GM12864 (cell line): ENCODE measurements at regions not wholly inside any gene's neighbourhood (a gene's known extent, or its start where the extent isn't known, plus 50 kb on each side); places are given as distances from the start of the nearest gene placed in this dataset.
"Not testable (repeated sequence)": the region's sequence is repeated elsewhere in the genome, so short reads cannot be mapped to it uniquely, and the experiment has no call there.

Experiments
- DNase-seq: peaks from one replicate; pipeline ENCODE4 v3.0.0-alpha.2; 2011; ENCODE audit warnings: low read depth
- H3K4me3 ChIP-seq: 2 replicates; pipeline ENCODE4 v1.5.1; 2011; ENCODE audit warnings: mild to moderate bottlenecking, low read depth, low read length, control low read depth
- CTCF ChIP-seq: IDR thresholded peaks from 2 replicates; pipeline ENCODE4 v1.5.1; 2011; ENCODE audit warnings: low read depth, mild to moderate bottlenecking, moderate library complexity, low read length, control low read depth, inconsistent platforms; ENCODE audit errors: missing control alignments

GRCh38 chrX:107384397-107385105 lies 64.9 kb upstream of the FRMPD3 start:
- TF ChIP-seq CTCF = no peak
- no peak for DNase-seq
- H3K4me3 ChIP-seq = no peak overlapping the region

GRCh38 chrX:107389726-107390125 lies 59.7 kb upstream of the FRMPD3 start:
- no peak for DNase-seq
- no peak for TF ChIP-seq CTCF
- H3K4me3 ChIP-seq = no peak overlapping the region

- DNase-seq, H3K4me3 ChIP-seq: not testable (repeated sequence)
Measured at GRCh38 chrX:107393656-107394055, 55.8 kb upstream of the FRMPD3 start.

- TF ChIP-seq CTCF = no peak
- H3K4me3 ChIP-seq = no peak overlapping the region
- no peak for DNase-seq
Measured at GRCh38 chrX:107396235-107396634, 53.2 kb upstream of the FRMPD3 start.

GRCh38 chrX:107396783-107397182 lies 52.7 kb upstream of the FRMPD3 start:
- no peak overlapping the region for H3K4me3 ChIP-seq
- DNase-seq = no peak
- no peak for TF ChIP-seq CTCF

- peak; percentile 1 for DNase-seq
- no peak overlapping the region for H3K4me3 ChIP-seq
- TF ChIP-seq CTCF = no peak
Measured at GRCh38 chrX:107398115-107398514, 51.3 kb upstream of the FRMPD3 start.
